ENCODE measurements at regions not wholly inside any gene's neighbourhood (a gene's known extent, or its start where the extent isn't known, plus 50 kb on each side); places are given as distances from the start of the nearest gene placed in this dataset.
"Not testable (repeated sequence)": the region's sequence is repeated elsewhere in the genome, so short reads cannot be mapped to it uniquely, and the experiment has no call there.

GRCh38 chr9:25177858-25178257 lies 500.4 kb downstream of the TUSC1 start:
- no peak for TF ChIP-seq CTCF (IDR thresholded peaks at IDR 0.05; ENCODE audit: insufficient read depth, low read length, missing control alignments)
- ChIA-PET POLR2A (no interaction called here), CTCF (no interaction called here)
- no peak overlapping the region for H3K4me3 ChIP-seq (ENCODE audit: low read depth, low read length)
- no peak for DNase-seq (ENCODE audit: low read depth, low spot score)

DNA sequence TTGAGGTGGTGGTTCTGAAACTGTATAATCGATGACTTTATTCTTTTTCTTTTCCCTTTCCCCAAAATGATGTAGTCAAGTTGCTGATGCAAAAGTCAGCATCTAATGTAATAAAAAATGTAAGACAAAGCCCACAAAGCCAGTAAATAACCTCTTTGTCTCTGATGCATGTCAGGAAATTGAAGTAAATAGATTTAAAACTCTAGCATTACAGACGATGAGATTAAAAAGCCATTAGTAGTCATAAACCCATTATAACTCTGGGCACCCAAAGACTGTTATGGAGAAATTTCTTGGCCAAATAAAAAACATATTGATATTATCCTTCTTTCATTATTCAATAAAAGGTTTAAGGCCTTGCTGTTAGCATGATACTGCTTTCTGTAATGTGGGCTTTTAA lies 548.7 kb downstream of the TUSC1 start:
- POLR2A ChIA-PET: no interaction called here
- CTCF ChIA-PET: no interaction called here
- no peak for TF ChIP-seq CTCF (IDR thresholded peaks at IDR 0.05; ENCODE audit: insufficient read depth, low read length, missing control alignments)
- no peak for DNase-seq (ENCODE audit: low read depth, low spot score)
- H3K4me3 ChIP-seq (ENCODE audit: low read depth, low read length): no peak overlapping the region

GRCh38 chr9:25121811-25122210 lies 556.4 kb downstream of the TUSC1 start:
- TF ChIP-seq CTCF (IDR thresholded peaks at IDR 0.05; ENCODE audit: insufficient read depth, low read length, missing control alignments): no peak
- ChIA-PET POLR2A (no interaction called here), CTCF (no interaction called here)
- no peak overlapping the region for H3K4me3 ChIP-seq (ENCODE audit: low read depth, low read length)
- no peak for DNase-seq (ENCODE audit: low read depth, low spot score)

DNA sequence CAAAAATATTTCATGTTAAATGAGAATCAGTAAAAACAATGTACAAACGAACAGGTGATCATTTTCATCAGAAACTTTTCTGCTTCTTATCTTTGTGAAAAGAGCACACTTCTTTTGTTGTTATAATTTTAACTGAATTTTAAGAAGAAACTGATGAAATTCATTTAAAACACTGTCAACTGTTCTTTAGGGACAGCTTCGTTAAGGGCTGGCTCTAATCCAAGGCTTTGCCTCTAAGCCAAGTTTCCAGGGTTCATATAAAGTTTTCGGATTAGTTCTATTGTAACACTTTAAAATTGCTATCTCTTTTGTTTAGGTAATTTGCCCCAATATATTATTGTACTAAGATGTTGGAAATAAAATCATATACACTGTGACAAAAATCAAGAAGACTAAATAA lies 559.2 kb downstream of the TUSC1 start:
- TF ChIP-seq CTCF (IDR thresholded peaks at IDR 0.05; ENCODE audit: insufficient read depth, low read length, missing control alignments): no peak
- ChIA-PET CTCF (no interaction called here), POLR2A (no interaction called here)
- no peak overlapping the region for H3K4me3 ChIP-seq (ENCODE audit: low read depth, low read length)
- DNase-seq (ENCODE audit: low read depth, low spot score): no peak

DNA sequence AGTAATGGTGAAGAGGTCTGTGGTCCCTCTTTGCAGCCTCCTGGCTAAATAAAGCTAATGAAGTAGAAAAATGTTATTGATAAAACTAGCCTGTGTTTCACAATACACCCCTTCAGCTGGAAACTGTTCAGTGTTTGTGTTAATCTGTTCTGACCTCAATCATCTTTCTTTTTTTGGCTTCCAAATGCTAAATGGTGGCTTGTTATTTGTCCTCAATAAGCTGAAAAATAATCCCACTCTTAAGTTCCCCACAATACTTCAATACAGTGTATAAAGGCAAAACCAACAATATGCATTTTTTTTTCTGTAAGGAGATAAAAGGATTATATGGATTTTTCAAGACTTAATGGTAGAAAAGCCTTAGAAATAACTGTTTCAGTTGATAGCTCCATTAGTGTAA lies 560.5 kb downstream of the TUSC1 start:
- no peak for TF ChIP-seq CTCF (IDR thresholded peaks at IDR 0.05; ENCODE audit: insufficient read depth, low read length, missing control alignments)

DNA sequence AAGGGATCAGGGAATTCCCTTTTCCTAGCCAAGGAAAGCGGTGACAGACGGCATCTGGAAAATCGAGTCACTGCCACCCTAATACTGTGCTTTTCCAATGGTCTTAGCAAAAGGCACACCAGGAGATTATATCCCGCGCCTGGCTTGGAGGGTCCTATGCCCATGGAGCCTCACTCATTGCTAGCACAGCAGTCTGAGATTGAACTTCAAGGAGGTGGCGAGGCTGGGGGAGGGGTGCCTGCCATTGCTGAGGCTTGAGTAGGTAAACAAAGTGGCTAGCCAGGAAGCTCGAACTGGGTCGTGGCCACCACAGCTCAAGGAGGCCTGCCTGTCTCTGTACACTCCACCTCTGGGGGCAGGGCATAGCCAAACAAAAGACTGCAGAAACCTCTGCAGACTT lies 556.5 kb upstream of the IZUMO3 start:
- POLR2A ChIA-PET, CTCF ChIA-PET: not testable (repeated sequence)

More for the DNA sequence above, 560.5 kb downstream of the TUSC1 start:
- DNase-seq (ENCODE audit: low read depth, low spot score): no peak
- ChIA-PET POLR2A (no interaction called here), CTCF (no interaction called here)
- no peak overlapping the region for H3K4me3 ChIP-seq (ENCODE audit: low read depth, low read length)

GRCh38 chr9:25094518-25094917 lies 548.8 kb upstream of the IZUMO3 start:
- POLR2A ChIA-PET: no interaction called here
- TF ChIP-seq CTCF (IDR thresholded peaks at IDR 0.05; ENCODE audit: insufficient read depth, low read length, missing control alignments): no peak
- CTCF ChIA-PET: no interaction called here
- H3K4me3 ChIP-seq (ENCODE audit: low read depth, low read length): no peak overlapping the region
- DNase-seq (ENCODE audit: low read depth, low spot score): no peak

More for the DNA sequence above, 556.5 kb upstream of the IZUMO3 start:
- DNase-seq (ENCODE audit: low read depth, low spot score); H3K4me3 ChIP-seq (ENCODE audit: low read depth, low read length): not testable (repeated sequence)
